Heart left ventricle (tissue), 13 donors: ENCODE measurements at regions not wholly inside any gene's neighbourhood (a gene's known extent, or its start where the extent isn't known, plus 50 kb on each side); places are given as distances from the start of the nearest gene placed in this dataset.

Source experiments
- CTCF ChIP-seq, 12 donors: fragments of 200-600 bp; sonication (generic) in 4 of 12; IDR thresholded peaks; one replicate each; pipeline versions ENCODE4 v1.5.0 to v1.8.0; 2018 to 2022; ENCODE audit warnings: antibody characterized with exemption in 12 of 12, mild to moderate bottlenecking in 5 of 12
- POLR2A ChIP-seq, 2 donors: fragments of 450-650 bp; IDR thresholded peaks; one replicate each; pipeline ENCODE4 v1.6.1; 2017; ENCODE audit warnings: antibody characterized with exemption in 2 of 2, mild to moderate bottlenecking in 2 of 2, moderate library complexity in 2 of 2
- donor health status: ischemic (EF 13 %, LVEDD 7.1; RV severe dilation, severe dysfunction).
- donor health status: DM: no; HTN: yes; CAD: no.
- donor health status: DM: no; HTN: no; CAD: no.
- donor health status: ischemic (EF 25% LVEDD 6.9; RV normal size, moderate dysfunction).
- donor health status: ischemic (EF 25% LVEDD 5.7; RV mildly dilated, moderate dysfunction).
- donor health status: ischemic (EF 35%, LVEDD 5.7; RV mildly dilated, moderate dysfunction).
- donor health status: nonischemic (EF 11% LVEDD 7.7; RV severe dilation, severe dysfunction).
- donor health status: DM: yes; HTN: yes; CAD: no.
- donor health status: PGD.
- donor health status: ischemic (EF 29% LVEDD 5.4; RV normal size, mild dysfunction).
- donor health status: nonischemic (EF 23%, LVEDD 6.1; RV moderate dilation, normal function).

- no peak for TF ChIP-seq CTCF (IDR thresholded peaks at IDR 0.05)
- no peak for TF ChIP-seq POLR2A (IDR thresholded peaks at IDR 0.05)
Measured at GRCh38 chr7:31234836-31235605, 105.5 kb downstream of the NEUROD6 start.
